GM12878 (cell line): ENCODE measurements at regions not wholly inside any gene's neighbourhood (a gene's known extent, or its start where the extent isn't known, plus 50 kb on each side); places are given as distances from the start of the nearest gene placed in this dataset.

Experiments used
- ATAC-seq: fragments of 200-7000 bp; cut with Tn5 transposase; 3 replicates; pipeline ENCODE4 v1.9.1; 2020; ENCODE audit warnings: mild to moderate bottlenecking, moderate library complexity
- BruUV-seq: library from RNA; stranded (reverse); fragments of 400-500 nt; replicated peaks from 2 replicates; lab custom pipeline; 2021; lab: Mats Ljungman, UMichigan
- CTCF ChIA-PET: fragments of 300-600 bp; sonication (Branson Sonifier 250); formaldehyde crosslinking; extraction: SDS; loops from one replicate; lab custom pipeline; 2021; ENCODE audit warnings: inconsistent platforms; lab: Yijun Ruan, JAX
- POLR2A ChIA-PET: fragments of 350-600 bp; formaldehyde crosslinking; extraction: SDS; loops from one replicate; lab custom pipeline; 2021; ENCODE audit warnings: inconsistent platforms; lab: Charles Lee
- RAD21 ChIA-PET: fragments of 300-600 bp; sonication (Branson Sonifier 250); formaldehyde crosslinking; loops from one replicate; lab custom pipeline; 2023; ENCODE audit warnings: antibody characterized with exemption; ENCODE audit not compliant: unreplicated experiment; lab: Charles Lee
- SMC1A ChIA-PET: fragments of 300-600 bp; sonication (Branson Sonifier 250); formaldehyde crosslinking; loops from one replicate; lab custom pipeline; 2023; ENCODE audit not compliant: unreplicated experiment, uncharacterized antibody; lab: Charles Lee
- DNase-seq: peaks from one replicate; pipeline ENCODE4 v3.0.0-alpha.2; 2011; ENCODE audit warnings: low read depth, low spot score
- FAIRE-seq: peaks from 3 replicates; lab custom pipeline; 2011; peaks lifted over from hg19 to GRCh38; lab: Jason Lieb, UNC
- H2AFZ ChIP-seq: 2 replicates; pipeline ENCODE4 v1.6.0; 2011; ENCODE audit warnings: low read depth, low read length, control low read depth; ENCODE audit not compliant: control insufficient read depth
- H3K27ac ChIP-seq: 2 replicates; pipeline ENCODE4 v1.5.1; 2011; ENCODE audit warnings: control low read depth; ENCODE audit not compliant: control insufficient read depth, insufficient read depth
- H3K27me3 ChIP-seq, 2 experiments: replicated peaks in 1 of 2; 2 replicates each; pipeline versions ENCODE4 v1.6.0 to v1.6.1; 2011; ENCODE audit warnings: low read length in 1 of 2; ENCODE audit not compliant: control insufficient read depth in 2 of 2, insufficient read depth in 2 of 2
- H3K36me3 ChIP-seq, 2 experiments: 2 replicates each; pipeline ENCODE4 v1.5.1; 2011; ENCODE audit warnings: low read length in 1 of 2; ENCODE audit not compliant: control insufficient read depth in 2 of 2, insufficient read depth in 2 of 2
- H3K4me1 ChIP-seq: 2 replicates; pipeline ENCODE4 v1.6.1; 2011; ENCODE audit warnings: mild to moderate bottlenecking, low read length, moderate library complexity, mixed read lengths; ENCODE audit not compliant: control insufficient read depth, insufficient read depth
- H3K4me2 ChIP-seq: 2 replicates; pipeline ENCODE4 v1.6.0; 2011; ENCODE audit warnings: control low read depth; ENCODE audit not compliant: control insufficient read depth, insufficient read depth
- H3K4me3 ChIP-seq: fragments of 200-600 bp; sonication (generic); 2 replicates; pipeline ENCODE4 v1.5.1; 2016
- H3K79me2 ChIP-seq: 2 replicates; pipeline ENCODE4 v1.6.0; 2011; ENCODE audit warnings: low read length; ENCODE audit not compliant: control insufficient read depth, insufficient read depth
- H3K9ac ChIP-seq: 2 replicates; pipeline ENCODE4 v1.8.0; 2011; ENCODE audit warnings: low read length, control low read depth, mixed read lengths; ENCODE audit not compliant: control insufficient read depth, insufficient read depth
- H3K9me3 ChIP-seq: replicated peaks from 3 replicates; pipeline ENCODE4 v1.5.1; 2011; ENCODE audit warnings: mild to moderate bottlenecking, low read length; ENCODE audit not compliant: control insufficient read depth, insufficient read depth
- H4K20me1 ChIP-seq: 2 replicates; pipeline ENCODE4 v1.6.0; 2011; ENCODE audit not compliant: control insufficient read depth, insufficient read depth
- BMI1 ChIP-seq: fragments of 450-650 bp; IDR thresholded peaks from 2 replicates; pipeline ENCODE4 v1.6.1; 2016; ENCODE audit warnings: mild to moderate bottlenecking, moderate library complexity, borderline replicate concordance
- CREB1 ChIP-seq: IDR thresholded peaks from 2 replicates; pipeline ENCODE4 v1.6.1; 2012; ENCODE audit warnings: low read depth, mild to moderate bottlenecking, inconsistent platforms
- MYC ChIP-seq: IDR thresholded peaks from 2 replicates; pipeline ENCODE4 v1.6.1; 2011; ENCODE audit warnings: mild to moderate bottlenecking, low read length, moderate library complexity, inconsistent platforms; ENCODE audit not compliant: insufficient read depth, insufficient replicate concordance, insufficient read length, severe bottlenecking
- NFYA ChIP-seq: IDR thresholded peaks from 2 replicates; pipeline ENCODE4 v1.6.1; 2011; ENCODE audit warnings: low read depth, mild to moderate bottlenecking, low read length, improper control_type of control experiment, borderline replicate concordance
- NR2C2 ChIP-seq: IDR thresholded peaks from 2 replicates; pipeline ENCODE4 v1.6.1; 2011; ENCODE audit warnings: borderline replicate concordance, low read depth; ENCODE audit not compliant: control insufficient read depth, insufficient read length
- SKIL ChIP-seq: fragments of 450-650 bp; IDR thresholded peaks from 2 replicates; pipeline ENCODE4 v1.6.1; 2017; ENCODE audit warnings: mild to moderate bottlenecking, low read depth, inconsistent platforms; ENCODE audit not compliant: poor library complexity, severe bottlenecking
- SREBF2 ChIP-seq: IDR thresholded peaks from 2 replicates; pipeline ENCODE4 v1.6.1; 2012; ENCODE audit warnings: mild to moderate bottlenecking, low read length
- TAF1 ChIP-seq: IDR thresholded peaks from 2 replicates; pipeline ENCODE4 v1.6.1; 2011; ENCODE audit warnings: mild to moderate bottlenecking, low read depth, low read length, borderline replicate concordance
- USF2 ChIP-seq: IDR thresholded peaks from 2 replicates; pipeline ENCODE4 v1.6.1; 2011; ENCODE audit warnings: low read depth, low read length, improper control_type of control experiment, borderline replicate concordance
- ZNF384 ChIP-seq: IDR thresholded peaks from 2 replicates; pipeline ENCODE4 v1.6.1; 2012; ENCODE audit warnings: low read depth, mild to moderate bottlenecking, low read length, improper control_type of control experiment, borderline replicate concordance
- WGBS: methylation state at CpG from one replicate; pipeline ENCODE4 v1.1.6; 2016; ENCODE audit warnings: low lambda C conversion rate; ENCODE audit not compliant: insufficient replicate concordance, insufficient coverage; ENCODE audit errors: missing lambda C conversion rate; 5-methylcytosine and 5-hydroxymethylcytosine counted together
- in situ Hi-C: fragments of 300-500 bp; cut with MboI; formaldehyde crosslinking; loops from 9 replicates; pipeline ENCODE4 v1.14.3; 2018; ENCODE audit warnings: mixed read lengths
- intact Hi-C: fragments of 100-400 bp; cut with micrococcal nuclease; formaldehyde crosslinking; loops from one replicate; pipeline ENCODE4 v1.14.2; 2022; ENCODE audit not compliant: unreplicated experiment

GRCh38 chr18:77529492-77530176 is 280.0 kb downstream of the GALR1 start:
- H3K36me3 ChIP-seq, result no peaks in the 10 kb centered on the region
- H3K27ac ChIP-seq, result no peak overlapping the region
- BruUV-seq, result no TSS peak
- ATAC-seq (no peak), DNase-seq (no peak), FAIRE-seq (no peak)
- intact Hi-C loops (no loop called here), in situ Hi-C loops (no loop called here)
- ChIA-PET SMC1A (no interaction called here), POLR2A (no interaction called here), CTCF (no interaction called here), RAD21 (no interaction called here)
- no peaks in the 10 kb centered on the region for H3K27me3 ChIP-seq
- no peaks in the 10 kb centered on the region; the same call in 2 of the 3 replicates for H3K9me3 ChIP-seq
- H3K4me2 ChIP-seq, result no peak overlapping the region
- 22% methylated on average over 7 of the region's 7 CpGs for WGBS
- no peaks in the 10 kb centered on the region for H3K4me1 ChIP-seq
- no peaks in the 10 kb centered on the region for H4K20me1 ChIP-seq
- no peak overlapping the region for H3K9ac ChIP-seq
- H2AFZ ChIP-seq, result no peak overlapping the region
- TF ChIP-seq ZNF384 (no peak), SREBF2 (no peak), NR2C2 (no peak), TAF1 (no peak), NFYA (no peak), CREB1 (no peak), MYC (no peak), BMI1 (no peak), USF2 (no peak), SKIL (no peak)
- TF ChIP-seq, all 136 proteins: peak for 0
- Histone ChIP-seq H3K79me2 (no peaks in the 10 kb centered on the region), H3K4me3 (no peak overlapping the region)
